HG02981 (cell line): ENCODE measurements at regions not wholly inside any gene's neighbourhood (a gene's known extent, or its start where the extent isn't known, plus 50 kb on each side); places are given as distances from the start of the nearest gene placed in this dataset.
"Not testable (repeated sequence)": the region's sequence is repeated elsewhere in the genome, so short reads cannot be mapped to it uniquely, and the experiment has no call there.

Experiments used
- ATAC-seq: cut with Tn5 transposase; IDR thresholded peaks from one replicate; pipeline ENCODE4 v1.9.1; 2021; ENCODE audit warnings: mild to moderate bottlenecking, moderate library complexity; ENCODE audit not compliant: unreplicated experiment

DNA sequence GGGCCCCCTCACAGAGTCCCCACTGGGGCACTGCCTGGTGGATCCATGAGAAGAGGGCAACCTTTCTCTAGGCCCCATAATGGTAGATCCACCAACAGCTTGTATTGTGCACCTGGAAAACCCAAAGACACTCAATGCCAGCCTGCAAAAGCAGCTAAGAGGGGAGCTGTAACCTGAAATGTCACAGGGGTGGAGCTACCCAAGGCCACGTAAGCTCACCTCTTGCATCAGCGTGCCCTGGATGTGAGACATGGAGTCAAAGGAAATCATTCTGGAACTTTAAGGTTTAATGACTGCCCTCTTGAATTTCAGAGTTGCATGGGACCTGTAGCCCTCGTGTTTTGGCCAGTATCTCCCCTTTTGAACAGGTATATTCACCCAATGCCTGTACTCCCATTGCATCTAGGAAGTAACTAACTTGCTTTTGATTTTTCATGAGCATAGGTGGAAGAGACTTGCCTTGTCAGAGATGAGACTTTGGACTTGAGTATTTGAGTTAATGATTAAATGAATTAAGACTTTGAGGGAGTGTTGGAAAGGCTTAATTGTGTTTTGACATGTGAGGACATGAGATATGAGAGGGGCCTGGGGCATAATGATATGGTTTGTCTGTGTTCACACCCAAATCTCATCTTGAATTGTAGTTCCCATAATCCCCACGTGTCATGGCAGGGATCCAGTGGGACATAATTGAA is 900.9 kb upstream of the ROBO1 start:
- no peak for ATAC-seq

DNA sequence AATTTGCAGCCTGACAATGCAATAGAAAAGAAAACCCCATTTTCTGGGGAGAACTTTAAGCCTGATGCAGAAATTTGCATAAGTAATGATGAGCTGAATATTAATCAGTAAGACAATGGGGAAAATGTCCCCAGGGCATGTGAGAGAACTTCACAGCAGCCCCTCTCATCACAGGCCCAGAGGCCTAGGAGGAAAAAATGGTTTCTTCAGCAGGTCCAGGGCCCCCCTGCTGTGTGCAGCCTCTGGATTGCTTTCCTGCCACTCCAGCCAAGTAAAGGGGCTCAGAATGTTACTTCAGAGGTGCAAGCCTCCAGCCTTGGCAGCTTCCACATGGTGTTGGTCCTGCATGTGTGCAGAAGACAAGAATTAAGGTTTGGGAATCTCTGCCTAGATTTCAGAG is 900.3 kb upstream of the ROBO1 start:
- no peak for ATAC-seq

DNA sequence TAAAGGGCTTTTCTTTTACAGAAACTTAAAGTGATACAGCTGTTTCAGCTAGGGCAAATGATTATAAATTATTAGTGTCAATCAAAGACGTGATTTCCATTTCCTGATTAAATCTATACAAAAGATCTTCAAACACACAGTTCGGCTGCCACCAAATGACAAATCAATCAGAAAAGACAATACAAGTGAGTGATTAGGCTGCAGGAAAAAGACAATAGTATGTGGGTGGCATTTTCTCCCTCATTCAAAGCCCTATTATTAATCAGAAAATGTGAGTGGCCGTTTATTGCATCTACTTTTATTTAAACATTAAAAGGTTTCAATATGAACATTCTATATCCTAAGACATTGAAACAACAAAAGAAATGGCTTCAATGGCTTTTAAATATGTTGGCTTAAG is 895.6 kb upstream of the ROBO1 start:
- no peak for ATAC-seq

DNA sequence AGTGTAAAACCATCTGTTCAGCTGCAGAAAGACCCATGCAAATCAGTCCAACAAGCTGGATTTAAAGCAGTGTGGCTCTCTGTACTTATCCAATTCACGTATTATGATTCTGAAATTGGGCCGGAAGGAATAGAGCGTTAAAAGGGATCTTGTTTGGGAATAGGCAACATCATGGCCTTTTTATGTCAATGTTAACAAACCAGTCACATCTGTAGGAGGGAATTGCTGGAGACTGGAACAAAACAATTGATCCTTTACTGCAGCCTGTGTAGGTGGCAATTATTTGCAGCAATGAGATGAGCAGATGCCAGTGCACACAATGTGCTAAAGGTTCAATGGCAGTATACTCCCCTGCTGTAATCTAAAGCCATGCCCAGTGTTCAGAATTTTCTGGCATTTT is 887.4 kb upstream of the ROBO1 start:
- ATAC-seq, result no peak

DNA sequence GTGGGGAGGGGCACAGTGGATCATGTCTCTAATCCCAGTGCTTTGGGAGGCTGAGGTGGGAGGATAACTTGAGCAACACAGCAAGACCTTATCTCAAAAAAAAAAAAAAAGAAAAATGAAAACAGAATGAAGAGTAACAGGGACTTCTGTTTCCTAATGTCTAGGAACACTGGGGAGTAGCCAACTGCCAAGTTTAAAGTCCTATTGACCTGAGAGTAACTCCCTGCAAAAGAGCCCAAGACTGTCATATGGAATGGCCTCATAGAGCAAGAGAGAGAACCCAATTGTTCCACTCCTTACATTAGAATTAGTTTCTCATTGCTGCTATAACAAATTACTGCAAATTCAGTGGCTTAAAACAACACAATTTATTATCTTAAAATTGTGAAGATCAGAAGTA is 881.4 kb upstream of the ROBO1 start:
- no peak for ATAC-seq

DNA sequence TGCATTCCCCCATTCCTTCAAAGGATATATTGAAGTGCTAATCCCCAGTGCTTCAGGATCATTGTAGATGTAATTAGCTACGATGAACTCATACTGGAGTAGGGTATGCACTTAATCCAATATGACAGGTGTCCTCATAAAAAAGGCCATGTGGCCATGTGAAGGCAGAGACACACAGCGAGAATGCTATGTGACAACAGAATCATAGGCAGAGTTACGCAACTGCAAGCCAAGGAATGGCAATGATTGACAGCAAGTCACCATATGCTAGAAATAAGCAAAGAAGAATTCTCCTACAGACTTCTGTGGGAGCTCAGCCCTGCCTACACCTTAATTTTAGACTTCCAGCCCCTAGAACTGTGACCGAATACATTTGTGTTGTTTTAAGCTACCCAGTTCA is 875.6 kb upstream of the ROBO1 start:
- no peak for ATAC-seq

DNA sequence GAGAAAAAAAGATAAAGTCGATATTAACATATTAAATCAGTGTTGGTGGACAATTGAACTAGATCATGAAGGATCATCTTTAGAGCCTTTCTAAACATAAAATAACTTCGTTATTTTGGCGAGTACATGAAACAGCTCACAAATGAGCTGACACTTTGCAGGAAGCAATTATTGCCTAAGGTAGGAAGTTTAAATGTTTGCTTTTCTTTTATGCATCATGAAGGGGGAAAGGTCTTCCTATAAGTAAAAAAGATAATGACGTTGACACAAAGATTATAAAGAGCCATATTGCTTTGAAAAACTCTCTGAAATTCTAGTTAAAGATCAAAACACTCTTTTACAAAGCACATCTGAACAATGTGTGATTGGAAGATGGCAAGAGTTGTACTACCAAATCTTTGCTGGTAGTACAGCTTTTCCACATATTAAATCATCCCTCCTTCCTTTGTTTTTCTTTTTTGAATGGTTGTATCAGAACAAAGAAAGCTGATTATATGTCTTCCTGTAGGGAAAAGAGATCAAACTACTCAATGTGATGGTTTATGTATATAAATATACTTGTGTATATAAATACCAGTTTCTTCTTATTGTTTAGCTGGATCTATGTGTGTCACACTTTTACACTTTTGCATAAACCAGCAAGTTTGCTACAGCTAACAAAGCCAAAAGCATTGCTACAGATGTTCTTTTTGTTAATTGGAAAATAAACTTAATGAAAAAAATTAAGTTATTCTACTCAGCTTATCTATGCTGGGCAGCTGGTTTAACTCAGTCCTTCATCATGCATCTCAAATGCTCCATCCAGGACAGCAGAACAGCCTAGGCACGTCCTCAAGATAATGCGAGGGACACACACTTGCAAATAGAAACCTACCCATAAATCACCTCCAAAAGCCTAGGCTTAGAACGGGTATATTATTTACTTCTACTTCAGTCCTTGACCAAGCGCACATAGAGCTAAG is 850.8 kb upstream of the ROBO1 start:
- no peak for ATAC-seq

DNA sequence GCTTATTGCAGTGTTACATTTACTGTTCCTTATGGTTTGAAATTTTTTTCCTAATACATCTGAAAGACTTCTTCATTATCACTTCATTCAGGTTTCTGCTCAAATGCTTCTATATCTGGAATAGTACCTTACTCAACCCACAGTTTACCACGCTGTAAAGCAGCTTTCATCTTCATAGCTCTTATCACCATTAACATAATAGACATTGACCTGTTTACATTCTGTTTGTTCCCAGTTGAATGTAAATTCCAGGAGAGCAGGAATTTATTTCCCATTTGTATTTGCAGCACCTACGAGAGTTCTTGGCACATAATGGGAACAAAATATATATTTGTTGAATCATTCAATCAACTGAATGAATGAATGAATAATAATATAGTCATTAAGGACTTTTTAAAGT is 844.6 kb upstream of the ROBO1 start:
- ATAC-seq, result no peak

DNA sequence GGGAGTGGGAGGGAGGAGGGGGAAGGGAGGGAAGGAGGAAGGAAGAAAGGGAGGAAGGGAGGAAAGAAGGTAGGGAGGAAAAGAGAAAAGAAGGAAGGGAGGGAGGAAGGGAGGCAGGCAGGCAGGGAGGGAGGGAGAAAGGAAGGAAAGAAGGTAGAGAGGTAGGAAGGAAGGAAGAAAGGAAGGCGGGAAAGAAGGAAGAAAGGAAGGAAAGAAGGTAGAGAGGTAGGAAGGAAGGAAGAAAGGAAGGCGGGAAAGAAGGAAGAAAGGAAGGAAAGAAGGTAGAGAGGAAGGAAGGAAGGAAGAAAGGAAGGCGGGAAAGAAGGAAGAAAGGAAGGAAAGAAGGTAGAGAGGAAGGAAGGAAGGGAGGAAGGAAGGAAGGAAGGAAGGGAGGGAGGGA is 840.3 kb upstream of the ROBO1 start:
- not testable (repeated sequence) for ATAC-seq

DNA sequence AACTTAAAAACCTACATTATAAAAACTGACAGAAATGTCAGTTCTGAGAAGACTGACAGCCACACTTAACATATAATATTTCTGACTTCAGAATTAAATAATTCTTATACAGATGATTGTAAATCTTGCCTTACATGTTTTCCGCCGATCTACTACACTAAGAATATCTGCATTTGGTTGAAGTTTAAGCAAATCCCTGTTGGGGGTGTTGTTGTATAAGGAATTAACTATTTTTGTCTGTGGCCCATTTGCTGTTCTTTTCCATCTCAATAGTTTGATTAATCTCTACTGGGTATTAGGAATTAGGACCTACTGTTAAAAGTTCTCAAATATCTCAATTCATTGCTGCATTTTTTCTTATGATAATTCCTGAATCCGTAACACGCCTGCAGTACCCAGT is 838.3 kb upstream of the ROBO1 start:
- ATAC-seq, result no peak

DNA sequence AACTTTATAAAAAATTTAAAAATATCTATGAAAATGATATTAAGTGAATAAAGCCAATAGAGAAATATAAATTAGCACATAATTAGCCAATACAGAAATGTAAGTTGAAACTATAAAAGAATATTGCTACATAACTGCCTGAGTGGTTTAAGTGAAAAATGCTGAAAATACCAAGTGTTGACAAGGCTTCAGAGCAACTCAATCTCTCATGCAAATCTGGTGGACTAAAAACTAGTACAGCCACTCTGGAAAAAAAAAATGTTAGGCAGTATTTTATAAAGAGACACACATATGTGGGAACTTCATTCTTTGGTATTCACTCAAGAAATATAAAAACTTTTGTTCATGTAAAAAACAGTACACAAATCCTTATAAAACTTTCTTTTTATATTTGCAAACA is 833.7 kb upstream of the ROBO1 start:
- no peak for ATAC-seq

DNA sequence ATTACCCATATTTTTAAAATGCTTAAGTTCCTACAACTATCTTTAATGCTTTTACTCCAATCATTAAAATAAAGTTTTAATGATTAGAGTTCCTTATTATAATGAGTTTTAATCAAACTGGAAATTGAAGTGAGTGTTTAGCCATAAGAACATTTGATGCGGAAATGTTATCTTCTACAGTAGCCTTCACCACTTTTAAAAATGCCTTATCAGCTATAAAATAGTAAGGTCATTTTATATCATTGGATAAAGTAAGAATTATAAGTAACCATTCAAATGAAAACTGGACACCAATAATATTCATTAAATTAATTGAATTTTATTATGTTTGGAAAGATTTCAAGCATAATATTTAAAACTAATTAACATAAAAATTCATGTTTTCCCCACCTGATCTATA is 825.0 kb upstream of the ROBO1 start:
- ATAC-seq, result no peak

DNA sequence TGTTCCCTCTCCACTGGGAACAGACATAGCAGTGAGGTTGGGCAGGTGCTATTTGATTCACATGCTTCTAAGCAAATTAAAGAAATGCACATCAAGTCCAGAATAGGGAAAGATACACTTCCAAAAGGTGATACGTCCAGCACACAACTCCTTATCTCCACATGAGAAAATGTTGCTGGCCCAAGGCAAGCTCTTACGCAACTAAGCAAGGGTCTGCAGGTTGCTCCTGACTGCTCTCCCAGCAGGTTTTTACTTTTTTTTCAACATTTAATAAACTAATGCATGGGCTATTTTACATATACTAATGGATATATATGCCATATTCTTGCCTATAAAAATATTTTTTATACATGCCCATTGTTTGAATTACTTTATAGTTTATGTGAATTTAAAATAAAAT is 818.5 kb upstream of the ROBO1 start:
- ATAC-seq, result no peak

DNA sequence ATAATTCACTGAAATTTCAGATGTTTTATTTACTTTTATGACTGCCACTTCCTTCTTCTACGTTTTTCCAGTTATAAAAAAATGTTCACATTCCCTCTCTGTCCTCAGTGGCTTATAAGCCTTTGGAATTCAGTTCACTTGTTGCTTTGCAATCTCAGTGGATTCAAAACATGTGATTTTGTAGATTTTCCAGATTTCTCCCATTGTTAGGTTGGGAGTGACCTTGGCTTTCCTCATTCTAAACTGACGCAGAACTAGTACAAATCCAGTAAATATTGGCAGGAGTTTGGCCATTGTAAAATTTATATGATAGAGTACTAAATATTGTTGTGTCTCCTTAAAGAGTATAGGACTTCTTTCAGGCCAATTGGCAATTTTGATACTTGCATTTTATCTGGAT is 812.3 kb upstream of the ROBO1 start:
- ATAC-seq, result no peak

DNA sequence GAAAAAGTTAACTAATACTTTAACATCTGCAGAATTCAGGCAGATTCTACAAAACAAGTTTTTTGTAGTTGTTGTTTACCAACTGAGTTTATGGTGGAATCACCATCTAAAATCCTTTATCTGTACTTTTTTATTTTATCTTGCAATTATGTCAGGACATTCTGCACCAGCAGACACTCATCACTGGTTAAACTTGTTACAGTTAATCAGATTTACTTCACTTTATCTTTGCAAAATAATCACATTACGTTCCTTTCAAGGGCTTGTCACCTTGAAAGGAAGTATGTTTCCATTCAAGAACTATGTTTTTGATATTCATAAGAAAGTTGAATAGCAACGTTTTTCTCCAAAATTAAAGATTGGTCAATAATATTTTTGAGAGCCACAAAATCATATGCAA is 796.6 kb upstream of the ROBO1 start:
- ATAC-seq, result no peak

DNA sequence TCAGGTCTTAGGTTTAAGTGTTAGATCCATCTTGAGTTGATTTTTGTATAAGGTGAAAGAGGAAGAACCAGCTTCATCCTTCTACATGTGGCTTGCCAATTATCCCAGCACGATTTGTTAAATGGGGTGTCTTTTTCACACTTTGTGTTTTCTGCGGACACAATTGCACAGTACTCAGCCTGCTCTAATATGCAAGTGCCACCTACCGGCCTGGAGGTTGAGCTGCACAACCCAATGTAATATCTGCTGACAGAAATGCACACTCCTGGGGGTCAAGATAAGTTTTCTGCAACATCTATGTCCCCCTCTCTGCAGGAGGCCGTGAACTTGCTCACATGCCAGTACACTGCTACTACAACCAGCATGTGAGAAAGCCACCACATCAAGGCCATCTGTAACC is 791.9 kb upstream of the ROBO1 start:
- ATAC-seq, result no peak

DNA sequence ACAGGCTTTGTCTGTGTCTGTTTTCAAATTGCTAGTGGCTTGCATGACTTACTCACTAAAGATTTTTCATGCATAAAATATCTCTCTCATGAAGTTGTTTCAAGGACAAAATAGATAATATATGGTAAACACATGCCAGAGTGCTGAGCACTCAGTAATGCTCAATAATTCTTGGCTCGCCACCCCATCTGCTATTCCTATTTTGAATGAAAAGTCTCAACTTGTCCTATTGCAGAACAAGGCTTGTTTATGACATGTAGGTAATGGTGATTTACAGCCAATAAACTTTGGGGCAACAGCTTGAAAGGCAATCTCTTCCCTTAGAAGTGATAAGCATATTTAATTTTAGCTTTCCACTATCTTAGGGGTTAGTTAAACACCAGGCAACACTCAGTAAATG is 789.0 kb upstream of the ROBO1 start:
- no peak for ATAC-seq

DNA sequence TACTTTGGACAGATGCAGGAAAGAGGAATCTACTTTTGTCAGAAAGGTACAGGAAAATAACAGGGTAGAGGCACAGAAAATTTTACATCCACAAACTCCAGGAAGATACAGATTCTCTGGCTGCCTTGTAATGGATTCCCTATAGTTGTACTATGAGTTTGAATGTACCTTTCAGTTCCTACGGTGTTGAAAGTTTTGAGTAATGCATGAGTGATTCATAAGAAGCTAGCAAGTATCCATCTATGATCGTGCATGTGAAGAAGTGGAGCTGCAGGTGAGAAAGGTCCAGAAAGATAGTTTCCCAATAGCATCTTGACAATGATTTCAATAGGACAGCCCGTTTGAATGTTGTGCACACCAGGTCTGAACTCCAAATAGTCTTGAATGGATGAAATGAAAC is 786.5 kb upstream of the ROBO1 start:
- no peak for ATAC-seq

DNA sequence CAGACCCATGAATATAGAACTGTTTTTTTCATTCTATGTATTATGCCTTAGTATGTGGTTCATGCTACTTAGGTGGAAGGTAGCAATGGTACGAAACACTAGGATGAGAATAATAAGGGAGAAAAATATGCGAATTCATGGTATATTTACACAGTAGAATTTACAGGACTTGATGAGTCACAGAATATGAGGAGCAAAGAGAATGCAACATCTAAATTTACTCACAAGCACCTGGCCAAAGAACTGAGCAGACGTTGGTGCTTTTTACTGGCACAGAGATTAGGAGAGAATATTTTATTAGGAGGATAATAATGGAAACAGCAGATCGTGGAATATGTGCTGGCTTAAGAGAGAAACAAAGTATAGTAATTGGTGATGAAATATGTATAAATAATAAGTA is 785.4 kb upstream of the ROBO1 start:
- no peak for ATAC-seq

DNA sequence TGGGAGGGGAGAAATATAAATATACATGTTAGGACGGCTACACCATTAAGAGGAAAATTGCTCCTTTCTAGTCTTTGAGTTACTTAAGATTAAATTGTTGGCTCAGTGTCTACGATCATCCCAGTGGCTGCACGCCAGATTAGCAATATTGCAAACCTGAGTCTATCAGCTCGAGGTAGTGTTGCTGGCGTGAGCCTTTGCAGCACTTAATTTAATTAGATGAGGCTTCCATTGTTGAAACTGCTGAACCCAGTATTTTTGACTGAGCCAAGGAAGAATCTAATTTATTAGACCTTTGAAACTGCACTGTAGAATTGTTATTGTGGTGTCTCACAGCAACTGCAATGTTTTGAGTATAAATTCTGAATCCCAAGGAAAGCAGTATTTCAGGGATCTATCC is 782.4 kb upstream of the ROBO1 start:
- no peak for ATAC-seq

DNA sequence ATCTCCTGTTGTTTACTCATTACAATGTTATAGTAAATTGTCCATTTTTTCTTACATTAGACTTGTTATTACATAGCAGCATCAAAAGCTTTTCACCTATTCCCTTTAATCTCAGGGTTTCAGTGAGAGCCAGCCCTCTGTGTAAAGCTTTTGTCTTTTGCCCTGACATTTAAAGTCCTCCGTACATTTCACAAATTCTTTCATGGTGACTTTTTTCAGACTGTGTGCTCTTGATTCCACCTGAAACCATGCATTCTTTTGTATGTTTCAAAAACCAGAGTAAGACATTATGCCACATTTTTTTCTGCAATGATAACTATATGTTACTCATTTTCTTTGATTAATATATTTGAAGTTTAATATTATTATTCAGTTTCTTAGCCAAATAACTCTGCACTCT is 781.4 kb upstream of the ROBO1 start:
- ATAC-seq, result no peak

DNA sequence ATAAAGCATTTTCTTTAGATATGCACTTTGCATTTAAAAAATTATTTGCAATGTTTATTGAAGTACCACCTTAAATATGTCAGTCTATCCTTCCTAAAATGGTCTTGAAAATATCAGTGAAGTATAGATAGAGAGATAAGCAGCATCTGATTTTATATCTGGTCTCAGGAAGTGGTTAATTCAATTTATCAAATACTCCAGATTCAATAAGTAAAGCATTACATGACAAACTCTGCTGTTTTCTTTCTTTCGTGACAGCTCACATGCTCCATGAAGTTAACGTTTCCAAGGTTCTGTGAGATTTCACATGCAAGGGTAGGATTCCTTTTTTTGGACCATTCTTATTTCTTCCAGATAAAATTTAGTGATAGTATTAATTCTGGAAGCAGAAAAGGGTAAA is 775.4 kb upstream of the ROBO1 start:
- ATAC-seq, result no peak
